Liver (tissue), 8 donors: ENCODE measurements at regions not wholly inside any gene's neighbourhood (a gene's known extent, or its start where the extent isn't known, plus 50 kb on each side); places are given as distances from the start of the nearest gene placed in this dataset.

Experiments used
- DNase-seq: peaks from one replicate; pipeline ENCODE4 v3.0.0-alpha.2; 2017; ENCODE audit warnings: low spot score
- H3K27ac ChIP-seq, 2 donors: one replicate each; pipeline ENCODE4 v1.7.0; 2013; ENCODE audit warnings: inconsistent platforms in 2 of 2, low read length in 2 of 2, control low read depth in 1 of 2, low read depth in 1 of 2, mild to moderate bottlenecking in 1 of 2
- H3K27me3 ChIP-seq, 4 donors: one replicate each; pipeline versions ENCODE4 v1.6.1 to v1.7.0; 2013; ENCODE audit warnings: low read length in 3 of 4, inconsistent platforms in 1 of 4, mild to moderate bottlenecking in 1 of 4, moderate library complexity in 1 of 4; ENCODE audit not compliant: control insufficient read depth in 4 of 4, insufficient read depth in 4 of 4
- H3K36me3 ChIP-seq, 4 donors: one replicate each; pipeline versions ENCODE4 v1.6.1 to v1.7.0; 2013; ENCODE audit warnings: low read length in 3 of 4, mild to moderate bottlenecking in 3 of 4, low read depth in 1 of 4, moderate library complexity in 1 of 4; ENCODE audit not compliant: control insufficient read depth in 4 of 4, insufficient read depth in 3 of 4
- H3K4me1 ChIP-seq, 4 donors: one replicate each; pipeline versions ENCODE4 v1.6.1 to v1.7.0; 2013; ENCODE audit warnings: low read length in 3 of 4, mild to moderate bottlenecking in 3 of 4, moderate library complexity in 1 of 4; ENCODE audit not compliant: control insufficient read depth in 4 of 4, insufficient read depth in 4 of 4
- H3K4me3 ChIP-seq, 3 donors: one replicate each; pipeline versions ENCODE4 v1.6.1 to v1.7.0; 2013; ENCODE audit warnings: low read length in 3 of 3, control low read depth in 1 of 3, low read depth in 1 of 3, mild to moderate bottlenecking in 1 of 3
- H3K9ac ChIP-seq, 2 donors: one replicate each; pipeline ENCODE4 v1.7.0; 2013; ENCODE audit warnings: low read length in 2 of 2, mild to moderate bottlenecking in 2 of 2, moderate library complexity in 2 of 2, control low read depth in 1 of 2, low read depth in 1 of 2
- H3K9me3 ChIP-seq, 4 donors: one replicate each; pipeline versions ENCODE4 v1.6.1 to v1.7.0; 2013; ENCODE audit warnings: low read length in 3 of 4; ENCODE audit not compliant: control insufficient read depth in 4 of 4
- CTCF ChIP-seq: fragments of 150-350 bp; IDR thresholded peaks from 2 replicates; pipeline ENCODE4 v1.5.1; 2017; ENCODE audit warnings: improper control_type of control experiment, low read depth, low read length; ENCODE audit not compliant: missing input control
- FOXA1 ChIP-seq: IDR thresholded peaks from 2 replicates; pipeline ENCODE4 v1.6.1; 2016; ENCODE audit warnings: antibody characterized with exemption
- GABPA ChIP-seq, 2 donors: IDR thresholded peaks in 1 of 2; conservative IDR thresholded peaks in 1 of 2; 2 replicates each; pipeline ENCODE4 v1.6.1; 2016; ENCODE audit warnings: antibody characterized with exemption in 2 of 2, mild to moderate bottlenecking in 1 of 2, moderate library complexity in 1 of 2
- HNF4A ChIP-seq, 2 donors: conservative IDR thresholded peaks; 2 replicates each; pipeline ENCODE4 v1.6.1; 2016; ENCODE audit warnings: antibody characterized with exemption in 2 of 2, mild to moderate bottlenecking in 2 of 2
- HNF4G ChIP-seq: IDR thresholded peaks from 2 replicates; pipeline ENCODE4 v1.6.1; 2016; ENCODE audit warnings: antibody characterized with exemption
- JUND ChIP-seq, 2 donors: IDR thresholded peaks; 2 replicates each; pipeline ENCODE4 v1.6.1; 2016; ENCODE audit warnings: antibody characterized with exemption in 2 of 2
- MAX ChIP-seq: IDR thresholded peaks from 2 replicates; pipeline ENCODE4 v1.6.1; 2016; ENCODE audit warnings: antibody characterized with exemption
- NR2F2 ChIP-seq: IDR thresholded peaks from 2 replicates; pipeline ENCODE4 v1.6.1; 2016; ENCODE audit warnings: antibody characterized with exemption
- RAD21 ChIP-seq, 2 donors: IDR thresholded peaks; 2 replicates each; pipeline ENCODE4 v1.6.1; 2016; ENCODE audit warnings: antibody characterized with exemption in 2 of 2, mild to moderate bottlenecking in 2 of 2
- REST ChIP-seq: IDR thresholded peaks from 2 replicates; pipeline ENCODE4 v1.6.1; 2016; ENCODE audit warnings: antibody characterized with exemption, mild to moderate bottlenecking
- RXRA ChIP-seq, 2 donors: IDR thresholded peaks; 2 replicates each; pipeline ENCODE4 v1.6.1; 2017 to 2018; ENCODE audit warnings: antibody characterized with exemption in 2 of 2, mild to moderate bottlenecking in 1 of 2
- SP1 ChIP-seq: IDR thresholded peaks from 2 replicates; pipeline ENCODE4 v1.6.1; 2018; ENCODE audit warnings: antibody characterized with exemption, mild to moderate bottlenecking
- YY1 ChIP-seq: IDR thresholded peaks from 2 replicates; pipeline ENCODE4 v1.6.1; 2016; ENCODE audit warnings: antibody characterized with exemption, mild to moderate bottlenecking
- ZBTB33 ChIP-seq: IDR thresholded peaks from 2 replicates; pipeline ENCODE4 v1.6.1; 2016; ENCODE audit warnings: antibody characterized with exemption
- WGBS: extraction: QIAGEN DNeasy Blood & Tissue Kit; methylation state at CpG from one replicate; pipeline ENCODE4 v1.1.7; 2013; 5-methylcytosine and 5-hydroxymethylcytosine counted together
- donor health status: healthy.
- donor health status: healthy.
- donor health status: healthy.
- donor health status: healthy.
- donor health status: healthy.

- Histone ChIP-seq H3K27me3 (no peaks in the 10 kb centered on the region), H3K9ac (no peak overlapping the region), H3K4me3 (no peak overlapping the region), H3K36me3 (no peaks in the 10 kb centered on the region), H3K9me3 (no peaks in the 10 kb centered on the region), H3K4me1 (no peaks in the 10 kb centered on the region), H3K27ac (no peak overlapping the region)
- WGBS, result 70% methylated on average over 1 of the region's 1 CpG
- TF ChIP-seq RAD21 (IDR thresholded peaks at IDR 0.05) (no peak), REST (no peak), RXRA (IDR thresholded peaks at IDR 0.05) (no peak), YY1 (no peak), ZBTB33 (no peak), NR2F2 (no peak), CTCF (no peak), JUND (IDR thresholded peaks at IDR 0.05) (no peak), FOXA1 (no peak), HNF4G (no peak), MAX (no peak)
- no peak for DNase-seq
Measured at GRCh38 chr5:68822796-68823195, 271.0 kb upstream of the SLC30A5 start.

- WGBS, result 93% methylated on average over 6 of the region's 6 CpGs
- no peak overlapping the region for H3K27ac ChIP-seq
- DNase-seq, result no peak
- no peak for TF ChIP-seq HNF4A (conservative IDR thresholded peaks at IDR 0.05)
- TF ChIP-seq SP1, result no peak
- no peak for TF ChIP-seq MAX
- no peak for TF ChIP-seq HNF4G
- no peak for TF ChIP-seq ZBTB33
- TF ChIP-seq YY1, result no peak
- TF ChIP-seq GABPA (IDR thresholded peaks at IDR 0.05 in 1 of 2, conservative IDR thresholded peaks at IDR 0.05 in 1 of 2), result no peak
- TF ChIP-seq CTCF, result no peak
- no peak for TF ChIP-seq JUND (IDR thresholded peaks at IDR 0.05)
- no peak for TF ChIP-seq REST
- TF ChIP-seq RAD21 (IDR thresholded peaks at IDR 0.05), result no peak
Measured at GRCh38 chr5:68823301-68823700, 270.5 kb upstream of the SLC30A5 start.

More at GRCh38 chr5:68823301-68823700, 270.5 kb upstream of the SLC30A5 start:
- no peak overlapping the region for H3K4me3 ChIP-seq
- H3K9me3 ChIP-seq, result no peaks in the 10 kb centered on the region
- no peaks in the 10 kb centered on the region for H3K4me1 ChIP-seq
- H3K36me3 ChIP-seq, result no peaks in the 10 kb centered on the region
- no peaks in the 10 kb centered on the region for H3K27me3 ChIP-seq
- no peak overlapping the region for H3K9ac ChIP-seq
